ENCODE measurements at regions not wholly inside any gene's neighbourhood (a gene's known extent, or its start where the extent isn't known, plus 50 kb on each side); places are given as distances from the start of the nearest gene placed in this dataset.

- TF ChIP-seq ZNF274 (IDR thresholded peaks at IDR 0.05; ENCODE audit: low read depth, low read length): no peak
- no peak for TF ChIP-seq YY1 (IDR thresholded peaks at IDR 0.05; ENCODE audit: insufficient read depth, insufficient read length)
- no peak for TF ChIP-seq SUZ12 (IDR thresholded peaks at IDR 0.05; ENCODE audit: extremely low read depth, insufficient read depth, insufficient read length)
Measured at GRCh38 chr18:41820784-41821183, 134.2 kb upstream of the PIK3C3 start.

Measured in NT2/D1 (cell line).